ENCODE measurements at regions not wholly inside any gene's neighbourhood (a gene's known extent, or its start where the extent isn't known, plus 50 kb on each side); places are given as distances from the start of the nearest gene placed in this dataset.
"Not testable (repeated sequence)": the region's sequence is repeated elsewhere in the genome, so short reads cannot be mapped to it uniquely, and the experiment has no call there.

DNA sequence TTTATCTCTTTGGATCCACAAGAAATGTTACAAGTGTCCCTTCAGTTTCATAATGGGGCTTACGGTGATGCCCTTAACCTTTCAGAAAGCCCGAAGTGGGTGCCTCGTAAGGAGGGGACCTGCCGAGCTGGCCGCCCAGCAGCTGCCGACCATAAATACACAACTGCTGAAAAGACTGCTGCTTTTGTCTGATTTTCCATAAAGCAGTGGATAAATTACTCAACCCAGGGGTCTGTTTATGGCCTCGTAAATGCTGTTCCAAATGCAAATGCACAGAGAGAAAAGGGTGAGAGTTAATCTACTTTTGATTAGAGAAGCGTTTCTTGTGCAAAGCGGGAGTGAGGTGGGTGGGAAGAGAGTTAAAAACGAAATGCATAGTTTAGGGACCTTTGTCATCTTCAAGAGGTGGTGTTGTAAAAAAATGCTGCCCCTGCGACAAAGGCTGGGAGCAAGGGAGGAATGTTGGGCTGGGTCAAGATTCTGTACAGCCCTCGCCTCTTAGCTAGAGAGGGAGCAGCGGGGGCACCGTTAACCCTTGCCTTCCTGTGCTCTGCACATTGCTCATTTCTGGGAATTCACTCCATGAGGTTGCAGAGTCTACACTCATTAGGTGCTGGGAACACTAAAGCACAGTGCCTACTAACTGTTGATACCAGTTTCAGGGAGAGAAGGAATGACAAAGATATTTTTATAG lies 112.0 kb upstream of the MTHFD1L start:
- Mint-ChIP-seq H3K36me3 (ENCODE audit: low read depth) (no peaks in the 10 kb centered on the region), H3K4me3 (no peak overlapping the region), H3K27ac (no peak overlapping the region), H3K4me1 (ENCODE audit: low read depth) (no peaks in the 10 kb centered on the region), H3K9me3 (no peaks in the 10 kb centered on the region), H3K27me3 (no peaks in the 10 kb centered on the region)
- no peak for DNase-seq

- no peak overlapping the region for H3K27ac Mint-ChIP-seq
- no peaks in the 10 kb centered on the region for H3K36me3 Mint-ChIP-seq (ENCODE audit: low read depth)
- no peak for DNase-seq
- no peak overlapping the region for H3K4me3 Mint-ChIP-seq
- H3K27me3 Mint-ChIP-seq: no peaks in the 10 kb centered on the region
- no peaks in the 10 kb centered on the region for H3K4me1 Mint-ChIP-seq (ENCODE audit: low read depth)
- H3K9me3 Mint-ChIP-seq: no peaks in the 10 kb centered on the region
Observed at GRCh38 chr6:150755042-150755441, 110.5 kb upstream of the MTHFD1L start.

- H3K27me3 Mint-ChIP-seq: no peaks in the 10 kb centered on the region
- no peaks in the 10 kb centered on the region for H3K9me3 Mint-ChIP-seq
- no peak overlapping the region for H3K4me3 Mint-ChIP-seq
- no peak for DNase-seq
- no peak overlapping the region for H3K27ac Mint-ChIP-seq
- no peaks in the 10 kb centered on the region for H3K4me1 Mint-ChIP-seq (ENCODE audit: low read depth)
- H3K36me3 Mint-ChIP-seq (ENCODE audit: low read depth): no peaks in the 10 kb centered on the region
Observed at GRCh38 chr6:150755524-150755923, 110.0 kb upstream of the MTHFD1L start.

GRCh38 chr6:150756173-150756572 lies 109.3 kb upstream of the MTHFD1L start:
- Mint-ChIP-seq H3K4me3 (no peak overlapping the region), H3K9me3 (no peaks in the 10 kb centered on the region), H3K4me1 (ENCODE audit: low read depth) (no peaks in the 10 kb centered on the region), H3K27me3 (no peaks in the 10 kb centered on the region), H3K27ac (no peak overlapping the region), H3K36me3 (ENCODE audit: low read depth) (no peaks in the 10 kb centered on the region)
- DNase-seq: no peak

- not testable (repeated sequence) for DNase-seq; H3K27me3 Mint-ChIP-seq; H3K36me3 Mint-ChIP-seq (ENCODE audit: low read depth); H3K4me1 Mint-ChIP-seq (ENCODE audit: low read depth); H3K4me3 Mint-ChIP-seq; H3K27ac Mint-ChIP-seq; H3K9me3 Mint-ChIP-seq
Observed at GRCh38 chr6:150757807-150758206, 107.7 kb upstream of the MTHFD1L start.

DNA sequence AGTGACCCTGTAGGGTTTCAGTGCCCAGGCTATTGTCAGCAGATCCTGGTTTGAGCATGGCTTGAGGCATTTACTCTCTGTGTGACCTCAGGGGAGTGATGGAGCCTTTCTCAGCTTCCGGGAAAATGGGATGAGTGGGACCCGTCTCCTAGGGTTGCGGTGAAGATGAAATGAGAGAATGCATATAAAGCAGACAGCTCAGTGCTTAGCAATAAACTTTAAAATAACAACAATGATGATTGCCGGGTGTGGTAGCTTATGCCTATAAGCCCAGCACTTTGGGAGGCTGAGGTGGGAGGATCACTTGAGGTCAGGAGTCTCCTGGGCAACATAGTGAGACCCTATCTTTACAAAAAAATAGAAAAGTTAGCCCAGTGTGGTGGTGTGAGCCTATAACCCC lies 106.0 kb upstream of the MTHFD1L start:
- H3K4me3 Mint-ChIP-seq: no peak overlapping the region

GRCh38 chr6:150761771-150762170 lies 103.7 kb upstream of the MTHFD1L start:
- no peak overlapping the region for H3K4me3 Mint-ChIP-seq
- H3K4me1 Mint-ChIP-seq (ENCODE audit: low read depth): no peaks in the 10 kb centered on the region
- no peaks in the 10 kb centered on the region for H3K27me3 Mint-ChIP-seq
- H3K27ac Mint-ChIP-seq: no peak overlapping the region
- H3K9me3 Mint-ChIP-seq: no peaks in the 10 kb centered on the region
- no peak for DNase-seq
- H3K36me3 Mint-ChIP-seq (ENCODE audit: low read depth): no peaks in the 10 kb centered on the region

More for the DNA sequence above, 106.0 kb upstream of the MTHFD1L start:
- no peaks in the 10 kb centered on the region for H3K9me3 Mint-ChIP-seq
- no peaks in the 10 kb centered on the region for H3K36me3 Mint-ChIP-seq (ENCODE audit: low read depth)
- no peaks in the 10 kb centered on the region for H3K4me1 Mint-ChIP-seq (ENCODE audit: low read depth)
- no peak for DNase-seq
- H3K27ac Mint-ChIP-seq: no peak overlapping the region
- H3K27me3 Mint-ChIP-seq: no peaks in the 10 kb centered on the region

GRCh38 chr6:150764334-150765066 lies 101.0 kb upstream of the MTHFD1L start:
- no peaks in the 10 kb centered on the region for H3K9me3 Mint-ChIP-seq
- no peak overlapping the region for H3K4me3 Mint-ChIP-seq
- H3K36me3 Mint-ChIP-seq (ENCODE audit: low read depth): no peaks in the 10 kb centered on the region
- no peaks in the 10 kb centered on the region for H3K4me1 Mint-ChIP-seq (ENCODE audit: low read depth)
- H3K27ac Mint-ChIP-seq: no peak overlapping the region
- no peaks in the 10 kb centered on the region for H3K27me3 Mint-ChIP-seq
- no peak for DNase-seq

DNA sequence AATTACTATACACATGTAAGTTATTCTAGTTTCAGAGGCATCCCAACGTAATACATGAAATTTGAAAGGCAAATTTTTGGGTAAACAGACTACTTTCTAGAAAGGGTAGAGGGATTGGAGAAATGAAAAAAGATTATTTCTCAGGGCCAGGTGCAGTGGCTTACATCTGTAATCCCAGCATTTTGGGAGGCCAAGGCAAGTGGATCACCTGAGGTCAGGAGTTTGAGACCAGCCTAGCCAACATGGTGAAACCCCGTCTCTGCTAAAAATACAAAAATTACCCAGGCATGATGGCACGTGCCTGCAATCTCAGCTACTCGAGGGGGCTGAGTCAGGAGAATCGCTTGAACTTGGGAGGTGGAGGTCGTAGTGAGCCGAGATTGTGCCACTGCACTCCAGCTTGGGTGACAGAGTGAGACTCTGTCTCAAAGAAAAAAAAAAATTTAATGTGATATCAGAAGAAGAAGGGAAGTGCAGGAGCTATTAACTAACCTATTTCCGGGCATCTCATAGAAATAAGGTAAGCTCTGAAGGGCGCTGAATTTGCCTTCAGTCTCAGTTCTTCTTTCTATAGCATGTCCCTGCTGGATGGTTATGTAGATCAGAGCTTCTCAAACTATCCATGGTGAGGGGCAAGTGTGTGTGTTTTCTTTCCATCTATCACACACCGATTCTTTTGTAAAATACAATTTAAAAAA lies 100.3 kb upstream of the MTHFD1L start:
- Mint-ChIP-seq H3K27ac (no peak overlapping the region), H3K36me3 (ENCODE audit: low read depth) (no peaks in the 10 kb centered on the region), H3K27me3 (no peaks in the 10 kb centered on the region), H3K9me3 (no peaks in the 10 kb centered on the region), H3K4me1 (ENCODE audit: low read depth) (no peaks in the 10 kb centered on the region), H3K4me3 (no peak overlapping the region)
- no peak for DNase-seq

DNA sequence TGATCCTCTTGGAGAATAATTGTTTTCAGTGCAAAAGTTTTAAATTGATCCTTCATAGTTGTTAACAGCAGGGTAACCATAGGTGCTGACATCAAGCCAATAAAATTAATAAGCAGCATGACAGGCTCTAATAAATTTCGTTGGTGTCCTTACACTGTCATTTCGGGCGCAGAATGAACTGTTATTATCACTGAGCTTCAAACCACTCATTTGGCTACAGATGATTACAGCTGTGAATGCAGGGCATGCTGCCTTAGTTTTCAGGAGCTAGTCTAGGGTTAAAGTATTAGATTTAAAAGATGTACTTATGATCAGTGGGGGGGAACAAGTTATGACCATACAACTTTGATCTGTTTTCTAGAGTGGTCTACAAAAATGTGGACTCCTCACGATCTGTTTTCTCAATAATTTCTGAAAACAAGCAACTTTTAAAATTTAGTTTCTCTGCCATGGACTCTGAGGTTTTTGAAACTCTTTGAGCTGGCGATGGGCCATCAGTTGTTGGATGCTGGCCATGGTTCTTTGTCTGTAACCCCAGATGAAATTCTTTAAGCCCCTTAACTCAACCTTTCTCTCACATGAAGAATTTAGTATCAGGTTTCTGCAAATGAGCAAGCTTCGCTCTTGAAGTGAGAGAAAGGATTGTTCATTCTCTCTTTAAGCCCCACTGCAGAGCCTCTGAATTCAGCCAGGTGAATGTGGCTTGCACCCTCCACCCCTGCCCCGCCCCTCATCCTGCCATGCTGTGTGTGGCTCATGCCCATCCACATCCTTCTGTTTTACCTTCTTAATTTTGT lies 99.1 kb upstream of the MTHFD1L start:
- DNase-seq: no peak
- no peaks in the 10 kb centered on the region for H3K4me1 Mint-ChIP-seq (ENCODE audit: low read depth)
- no peak overlapping the region for H3K4me3 Mint-ChIP-seq
- no peak overlapping the region for H3K27ac Mint-ChIP-seq
- no peaks in the 10 kb centered on the region for H3K9me3 Mint-ChIP-seq
- no peaks in the 10 kb centered on the region for H3K27me3 Mint-ChIP-seq
- H3K36me3 Mint-ChIP-seq (ENCODE audit: low read depth): no peaks in the 10 kb centered on the region

GRCh38 chr6:150767161-150767560 lies 98.3 kb upstream of the MTHFD1L start:
- no peak overlapping the region for H3K4me3 Mint-ChIP-seq
- no peak overlapping the region for H3K27ac Mint-ChIP-seq
- H3K36me3 Mint-ChIP-seq (ENCODE audit: low read depth): no peaks in the 10 kb centered on the region
- no peaks in the 10 kb centered on the region for H3K27me3 Mint-ChIP-seq
- H3K4me1 Mint-ChIP-seq (ENCODE audit: low read depth): no peaks in the 10 kb centered on the region
- no peak for DNase-seq
- no peaks in the 10 kb centered on the region for H3K9me3 Mint-ChIP-seq

DNA sequence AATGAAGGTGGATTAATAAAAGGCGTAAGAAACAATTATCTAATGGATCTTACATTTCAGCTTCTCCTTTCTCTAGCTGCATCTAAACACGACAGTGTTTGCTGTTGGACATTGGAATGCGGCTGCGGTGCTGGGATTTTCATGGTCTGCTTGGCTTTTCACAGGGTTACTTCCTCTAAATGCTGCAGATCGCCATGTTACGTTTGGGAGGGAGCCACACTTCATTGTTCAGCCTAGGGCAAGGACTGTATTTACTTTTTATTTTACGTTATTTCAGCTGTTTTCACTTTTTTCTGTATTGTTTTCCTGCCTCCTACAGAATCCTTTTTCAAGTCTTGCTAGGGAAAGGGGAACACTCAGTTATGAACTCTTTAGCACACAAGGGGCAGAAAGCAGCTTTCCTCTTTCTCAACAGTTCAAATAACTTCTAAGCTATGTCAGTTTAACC lies 97.9 kb upstream of the MTHFD1L start:
- H3K27me3 Mint-ChIP-seq: no peaks in the 10 kb centered on the region
- H3K4me3 Mint-ChIP-seq: no peak overlapping the region
- no peak overlapping the region for H3K27ac Mint-ChIP-seq
- no peak for DNase-seq
- H3K9me3 Mint-ChIP-seq: no peaks in the 10 kb centered on the region
- no peaks in the 10 kb centered on the region for H3K4me1 Mint-ChIP-seq (ENCODE audit: low read depth)
- H3K36me3 Mint-ChIP-seq (ENCODE audit: low read depth): no peaks in the 10 kb centered on the region

DNA sequence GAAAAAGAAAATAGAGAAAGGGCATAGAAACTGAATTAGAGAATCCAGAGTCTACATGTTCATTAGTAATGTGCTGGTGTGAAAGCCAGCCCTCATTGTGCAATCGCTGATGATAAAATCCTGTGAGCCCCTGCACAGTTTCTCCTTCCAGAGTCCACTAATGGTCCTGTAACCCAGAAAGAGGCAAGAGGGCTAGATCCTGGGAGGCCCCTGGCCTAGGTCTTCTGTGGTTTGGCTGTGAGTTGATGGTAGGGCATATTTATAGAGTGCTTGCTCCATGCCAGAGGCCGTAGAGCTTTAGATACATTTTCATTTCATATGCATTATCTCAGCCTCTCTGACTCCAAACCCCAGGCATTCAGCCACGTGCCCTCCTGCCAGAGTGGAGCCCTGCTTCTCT lies 94.9 kb upstream of the MTHFD1L start:
- Mint-ChIP-seq H3K27me3 (no peaks in the 10 kb centered on the region), H3K4me1 (ENCODE audit: low read depth) (peaks cover 3% of the 10 kb centered on the region), H3K9me3 (peaks cover 10% of the 10 kb centered on the region), H3K27ac (no peak overlapping the region), H3K36me3 (ENCODE audit: low read depth) (no peaks in the 10 kb centered on the region), H3K4me3 (no peak overlapping the region)
- DNase-seq: no peak

- no peak for DNase-seq
- H3K36me3 Mint-ChIP-seq (ENCODE audit: low read depth): no peaks in the 10 kb centered on the region
- H3K27ac Mint-ChIP-seq: no peak overlapping the region
- H3K27me3 Mint-ChIP-seq: no peaks in the 10 kb centered on the region
- H3K4me3 Mint-ChIP-seq: no peak overlapping the region
- H3K4me1 Mint-ChIP-seq (ENCODE audit: low read depth): peaks cover 7% of the 10 kb centered on the region
- peaks cover 10% of the 10 kb centered on the region for H3K9me3 Mint-ChIP-seq
Observed at GRCh38 chr6:150773969-150774368, 91.5 kb upstream of the MTHFD1L start.

Measured in activated T-cell treated with anti-CD3 and anti-CD28 coated beads, Interleukin-2, amount 50 U/mL, for 24 hours (primary cell).